Esophagus squamous epithelium (tissue), 4 donors: ENCODE measurements at regions not wholly inside any gene's neighbourhood (a gene's known extent, or its start where the extent isn't known, plus 50 kb on each side); places are given as distances from the start of the nearest gene placed in this dataset.
"Not testable (repeated sequence)": the region's sequence is repeated elsewhere in the genome, so short reads cannot be mapped to it uniquely, and the experiment has no call there.

Experiments
- POLR2A ChIP-seq, 4 donors: fragments of 450-650 bp; IDR thresholded peaks; one replicate each; pipeline ENCODE4 v1.6.1; 2017; ENCODE audit warnings: antibody characterized with exemption in 4 of 4, mild to moderate bottlenecking in 4 of 4, moderate library complexity in 3 of 4
- TF ChIP-seq, protein P1 (sequence below), 6 experiments: fragments of 450-650 bp in 4 of 6; fragments of 200-600 bp in 2 of 6; sonication (generic) in 2 of 6; IDR thresholded peaks; one replicate each; pipeline ENCODE4 v1.5.1; 2016 to 2019; ENCODE audit warnings: antibody characterized with exemption in 6 of 6, mild to moderate bottlenecking in 4 of 6, moderate library complexity in 4 of 6

DNA sequence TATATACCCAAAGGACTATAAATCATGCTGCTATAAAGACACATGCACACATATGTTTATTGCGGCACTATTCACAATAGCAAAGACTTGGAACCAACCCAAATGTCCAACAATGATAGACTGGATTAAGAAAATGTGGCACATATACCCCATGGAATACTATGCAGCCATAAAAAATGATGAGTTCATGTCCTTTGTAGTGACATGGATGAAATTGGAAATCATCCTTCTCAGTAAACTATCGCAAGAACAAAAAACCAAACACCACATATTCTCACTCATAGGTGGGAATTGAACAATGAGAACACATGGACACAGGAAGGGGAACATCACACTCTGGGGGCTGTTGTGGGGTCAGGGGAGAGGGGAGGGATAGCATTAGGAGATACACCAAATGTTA lies 165.7 kb upstream of the KCNJ15 start:
- TF ChIP-seq, protein P1, sequence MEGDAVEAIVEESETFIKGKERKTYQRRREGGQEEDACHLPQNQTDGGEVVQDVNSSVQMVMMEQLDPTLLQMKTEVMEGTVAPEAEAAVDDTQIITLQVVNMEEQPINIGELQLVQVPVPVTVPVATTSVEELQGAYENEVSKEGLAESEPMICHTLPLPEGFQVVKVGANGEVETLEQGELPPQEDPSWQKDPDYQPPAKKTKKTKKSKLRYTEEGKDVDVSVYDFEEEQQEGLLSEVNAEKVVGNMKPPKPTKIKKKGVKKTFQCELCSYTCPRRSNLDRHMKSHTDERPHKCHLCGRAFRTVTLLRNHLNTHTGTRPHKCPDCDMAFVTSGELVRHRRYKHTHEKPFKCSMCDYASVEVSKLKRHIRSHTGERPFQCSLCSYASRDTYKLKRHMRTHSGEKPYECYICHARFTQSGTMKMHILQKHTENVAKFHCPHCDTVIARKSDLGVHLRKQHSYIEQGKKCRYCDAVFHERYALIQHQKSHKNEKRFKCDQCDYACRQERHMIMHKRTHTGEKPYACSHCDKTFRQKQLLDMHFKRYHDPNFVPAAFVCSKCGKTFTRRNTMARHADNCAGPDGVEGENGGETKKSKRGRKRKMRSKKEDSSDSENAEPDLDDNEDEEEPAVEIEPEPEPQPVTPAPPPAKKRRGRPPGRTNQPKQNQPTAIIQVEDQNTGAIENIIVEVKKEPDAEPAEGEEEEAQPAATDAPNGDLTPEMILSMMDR (IDR thresholded peaks at IDR 0.05) = not testable (repeated sequence)
- not testable (repeated sequence) for TF ChIP-seq POLR2A (IDR thresholded peaks at IDR 0.05)
